ENCODE measurements at regions not wholly inside any gene's neighbourhood (a gene's known extent, or its start where the extent isn't known, plus 50 kb on each side); places are given as distances from the start of the nearest gene placed in this dataset.

GRCh38 chr13:78370231-78370630 lies 233.1 kb downstream of the POU4F1 start (continued):
- no peak for TF ChIP-seq PITX1 (CRISPR knock-in tag; IDR thresholded peaks at IDR 0.05)

- ChIA-PET POLR2A (no interaction called here), CTCF (ENCODE audit: low intra/inter-chr PET ratio, low total read pairs) (no interaction called here)
- no peaks in the 10 kb centered on the region for H3K4me1 ChIP-seq (ENCODE audit: insufficient read depth, low read length)
- H3K4me2 ChIP-seq (ENCODE audit: low read depth, low read length) = no peak overlapping the region
- H3K79me2 ChIP-seq (ENCODE audit: insufficient read depth, low read length) = no peaks in the 10 kb centered on the region
- H3K27me3 ChIP-seq (ENCODE audit: control insufficient read depth in 1 of 2, insufficient read depth in 2 of 2, low read length in 2 of 2) = no peaks in the 10 kb centered on the region
- no peak overlapping the region for H3K27ac ChIP-seq (ENCODE audit: extremely low read length, insufficient read depth, low read length)
- no peak for TF ChIP-seq SATB2 (CRISPR knock-in tag; IDR thresholded peaks at IDR 0.05)
- no peak overlapping the region for H3K4me3 ChIP-seq (replicated peaks in 1 of 3; ENCODE audit: insufficient read depth in 1 of 3, low read depth in 2 of 3, low read length in 3 of 3)
- ATAC-seq = no peak
- H3K9me3 ChIP-seq (ENCODE audit: low read length) = no peaks in the 10 kb centered on the region
- H2AFZ ChIP-seq (ENCODE audit: low read length) = no peak overlapping the region
- no peak for DNase-seq (ENCODE audit: low spot score)
- in situ Hi-C loops (cut with HindIII; ENCODE audit: extremely low pct_ligation_motif_present, low pct_unique_long_range_greater_than_20kb) = no loop called here
- intact Hi-C loops (cut with micrococcal nuclease; ENCODE audit: unreplicated experiment) = no loop called here
- no peaks in the 10 kb centered on the region for H3K36me3 ChIP-seq (replicated peaks in 1 of 2; ENCODE audit: control insufficient read depth in 1 of 2, insufficient read depth in 2 of 2, low read length in 2 of 2)
- no peaks in the 10 kb centered on the region for H4K20me1 ChIP-seq (ENCODE audit: insufficient read depth, low read length)
- no TSS peak for BruUV-seq (replicated peaks)
- WGBS (ENCODE audit: low lambda C conversion rate) = 2% methylated on average over 5 of the region's 5 CpGs
- no peak for FAIRE-seq
- H3K9ac ChIP-seq (ENCODE audit: insufficient read depth, low read depth, low read length) = no peak overlapping the region
Measured at GRCh38 chr13:78364711-78365110, 238.6 kb downstream of the POU4F1 start.

DNA sequence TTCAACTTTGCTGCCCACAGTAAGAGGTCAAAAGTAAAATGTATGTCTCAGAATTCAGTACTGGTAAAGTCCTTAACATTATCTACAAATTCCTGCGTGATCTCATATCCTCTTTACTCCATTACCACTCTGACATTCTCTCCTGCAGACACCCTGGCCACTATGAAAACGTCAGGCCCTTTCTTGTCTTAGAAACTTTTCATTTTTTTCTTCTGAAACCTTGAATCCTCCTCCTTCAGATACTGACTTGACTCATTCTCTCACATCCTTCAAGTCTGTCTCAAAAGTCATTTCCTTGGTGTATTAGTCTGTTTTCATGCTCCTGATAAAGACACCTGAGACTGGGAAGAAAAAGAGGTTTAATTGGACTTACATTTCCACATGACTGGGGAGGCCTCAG lies 262.3 kb downstream of the POU4F1 start:
- no peak for FAIRE-seq
- H4K20me1 ChIP-seq (ENCODE audit: insufficient read depth, low read length) = no peaks in the 10 kb centered on the region
- H3K27me3 ChIP-seq (ENCODE audit: control insufficient read depth in 1 of 2, insufficient read depth in 2 of 2, low read length in 2 of 2) = no peaks in the 10 kb centered on the region; a peak in 1 of 5 replicates
- H3K4me3 ChIP-seq (replicated peaks in 1 of 3; ENCODE audit: insufficient read depth in 1 of 3, low read depth in 2 of 3, low read length in 3 of 3) = no peak overlapping the region
- H3K9me3 ChIP-seq (ENCODE audit: low read length) = no peaks in the 10 kb centered on the region
- H3K4me1 ChIP-seq (ENCODE audit: insufficient read depth, low read length) = no peaks in the 10 kb centered on the region
- no peak for DNase-seq (ENCODE audit: low spot score)
- H3K9ac ChIP-seq (ENCODE audit: insufficient read depth, low read depth, low read length) = no peak overlapping the region
- no peaks in the 10 kb centered on the region for H3K36me3 ChIP-seq (replicated peaks in 1 of 2; ENCODE audit: control insufficient read depth in 1 of 2, insufficient read depth in 2 of 2, low read length in 2 of 2)
- WGBS (ENCODE audit: low lambda C conversion rate) = 2% methylated on average over 2 of the region's 2 CpGs
- ChIA-PET POLR2A (no interaction called here), CTCF (ENCODE audit: low intra/inter-chr PET ratio, low total read pairs) (no interaction called here)
- no peak for ATAC-seq
- no peak overlapping the region for H3K27ac ChIP-seq (ENCODE audit: extremely low read length, insufficient read depth, low read length)
- BruUV-seq (replicated peaks) = no TSS peak
- TF ChIP-seq HMG20B (CRISPR knock-in tag; conservative IDR thresholded peaks at IDR 0.05) (no peak), BORCS8-MEF2B (CRISPR knock-in tag; IDR thresholded peaks at IDR 0.05) (no peak), XRCC5 (optimal IDR thresholded peaks at IDR 0.05; ENCODE audit: low read length) (no peak), ZNF235 (CRISPR knock-in tag; IDR thresholded peaks at IDR 0.05; ENCODE audit: borderline replicate concordance) (no peak), EP300 (IDR thresholded peaks at IDR 0.05; ENCODE audit: low read depth in 2 of 2, low read length in 2 of 2) (no peak), EP300 (CRISPR knock-in tag; IDR thresholded peaks at IDR 0.05; ENCODE audit: borderline replicate concordance) (no peak), GATAD1 (CRISPR knock-in tag; IDR thresholded peaks at IDR 0.05) (no peak), ATF1 (CRISPR knock-in tag; IDR thresholded peaks at IDR 0.05) (no peak), ZNF138 (CRISPR knock-in tag; IDR thresholded peaks at IDR 0.05; ENCODE audit: low read depth) (no peak), NFKBIZ (CRISPR knock-in tag; IDR thresholded peaks at IDR 0.05) (no peak), NRL (CRISPR knock-in tag; IDR thresholded peaks at IDR 0.05; ENCODE audit: borderline replicate concordance) (no peak)
- TF ChIP-seq, protein P1, sequence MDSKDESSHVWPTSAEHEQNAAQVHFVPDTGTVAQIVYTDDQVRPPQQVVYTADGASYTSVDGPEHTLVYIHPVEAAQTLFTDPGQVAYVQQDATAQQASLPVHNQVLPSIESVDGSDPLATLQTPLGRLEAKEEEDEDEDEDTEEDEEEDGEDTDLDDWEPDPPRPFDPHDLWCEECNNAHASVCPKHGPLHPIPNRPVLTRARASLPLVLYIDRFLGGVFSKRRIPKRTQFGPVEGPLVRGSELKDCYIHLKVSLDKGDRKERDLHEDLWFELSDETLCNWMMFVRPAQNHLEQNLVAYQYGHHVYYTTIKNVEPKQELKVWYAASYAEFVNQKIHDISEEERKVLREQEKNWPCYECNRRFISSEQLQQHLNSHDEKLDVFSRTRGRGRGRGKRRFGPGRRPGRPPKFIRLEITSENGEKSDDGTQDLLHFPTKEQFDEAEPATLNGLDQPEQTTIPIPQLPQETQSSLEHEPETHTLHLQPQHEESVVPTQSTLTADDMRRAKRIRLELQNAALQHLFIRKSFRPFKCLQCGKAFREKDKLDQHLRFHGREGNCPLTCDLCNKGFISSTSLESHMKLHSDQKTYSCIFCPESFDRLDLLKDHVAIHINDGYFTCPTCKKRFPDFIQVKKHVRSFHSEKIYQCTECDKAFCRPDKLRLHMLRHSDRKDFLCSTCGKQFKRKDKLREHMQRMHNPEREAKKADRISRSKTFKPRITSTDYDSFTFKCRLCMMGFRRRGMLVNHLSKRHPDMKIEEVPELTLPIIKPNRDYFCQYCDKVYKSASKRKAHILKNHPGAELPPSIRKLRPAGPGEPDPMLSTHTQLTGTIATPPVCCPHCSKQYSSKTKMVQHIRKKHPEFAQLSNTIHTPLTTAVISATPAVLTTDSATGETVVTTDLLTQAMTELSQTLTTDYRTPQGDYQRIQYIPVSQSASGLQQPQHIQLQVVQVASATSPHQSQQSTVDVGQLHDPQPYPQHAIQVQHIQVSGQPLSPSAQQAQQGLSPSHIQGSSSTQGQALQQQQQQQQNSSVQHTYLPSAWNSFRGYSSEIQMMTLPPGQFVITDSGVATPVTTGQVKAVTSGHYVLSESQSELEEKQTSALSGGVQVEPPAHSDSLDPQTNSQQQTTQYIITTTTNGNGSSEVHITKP (CRISPR knock-in tag; IDR thresholded peaks at IDR 0.05; ENCODE audit: low read depth) = no peak
- H3K4me2 ChIP-seq (ENCODE audit: low read depth, low read length) = no peak overlapping the region
- in situ Hi-C loops (cut with HindIII; ENCODE audit: extremely low pct_ligation_motif_present, low pct_unique_long_range_greater_than_20kb) = no loop called here
- intact Hi-C loops (cut with micrococcal nuclease; ENCODE audit: unreplicated experiment) = no loop called here
- H3K79me2 ChIP-seq (ENCODE audit: insufficient read depth, low read length) = no peaks in the 10 kb centered on the region
- H2AFZ ChIP-seq (ENCODE audit: low read length) = no peak overlapping the region

Data from HepG2 (cell line).